ENCODE measurements at regions not wholly inside any gene's neighbourhood (a gene's known extent, or its start where the extent isn't known, plus 50 kb on each side); places are given as distances from the start of the nearest gene placed in this dataset.

GRCh38 chr5:51622161-51622790, 239.0 kb downstream of the ISL1 start:
- H3F3A ChIP-seq (ENCODE audit: low read depth): no peaks in the 10 kb centered on the region
- TF ChIP-seq EZH2phosphoT487 (IDR thresholded peaks at IDR 0.05; ENCODE audit: borderline replicate concordance) (no peak), CTCF (conservative IDR thresholded peaks at IDR 0.05; ENCODE audit: low read length) (no peak)
- H3K4me3 ChIP-seq (ENCODE audit: low read length, poor library complexity, severe bottlenecking): no peak overlapping the region
- no peaks in the 10 kb centered on the region for H4K20me1 ChIP-seq (ENCODE audit: insufficient read depth, low read length, poor library complexity, severe bottlenecking)
- no peaks in the 10 kb centered on the region for H3K4me1 ChIP-seq (ENCODE audit: insufficient read depth, low read length, poor library complexity, severe bottlenecking)
- H3K27me3 ChIP-seq (ENCODE audit: insufficient read depth, low read length, poor library complexity, severe bottlenecking): no peaks in the 10 kb centered on the region
- H3K9me2 ChIP-seq (replicated peaks; ENCODE audit: low read depth, low read length): no peaks in the 10 kb centered on the region
- H3K9ac ChIP-seq (ENCODE audit: low read depth, low read length, poor library complexity, severe bottlenecking): no peak overlapping the region
- no peaks in the 10 kb centered on the region for H3K9me3 ChIP-seq (ENCODE audit: insufficient read depth, low read depth, low read length)
- H3K36me3 ChIP-seq (ENCODE audit: insufficient read depth, low read length): no peaks in the 10 kb centered on the region
- H3K79me2 ChIP-seq (ENCODE audit: insufficient read depth, low read length): no peaks in the 10 kb centered on the region
- no peak overlapping the region for H3K4me2 ChIP-seq (ENCODE audit: low read depth, low read length, poor library complexity, severe bottlenecking)
- no peak overlapping the region for H2AFZ ChIP-seq (ENCODE audit: low read length)

GRCh38 chr5:51625224-51625968, 242.1 kb downstream of the ISL1 start:
- H4K20me1 ChIP-seq (ENCODE audit: insufficient read depth, low read length, poor library complexity, severe bottlenecking): no peaks in the 10 kb centered on the region
- no peaks in the 10 kb centered on the region for H3K27me3 ChIP-seq (ENCODE audit: insufficient read depth, low read length, poor library complexity, severe bottlenecking)
- H3K9me2 ChIP-seq (replicated peaks; ENCODE audit: low read depth, low read length): no peaks in the 10 kb centered on the region
- H3K79me2 ChIP-seq (ENCODE audit: insufficient read depth, low read length): no peaks in the 10 kb centered on the region
- H2AFZ ChIP-seq (ENCODE audit: low read length): no peak overlapping the region
- H3K4me2 ChIP-seq (ENCODE audit: low read depth, low read length, poor library complexity, severe bottlenecking): no peak overlapping the region
- TF ChIP-seq CTCF (conservative IDR thresholded peaks at IDR 0.05; ENCODE audit: low read length) (no peak), EZH2phosphoT487 (IDR thresholded peaks at IDR 0.05; ENCODE audit: borderline replicate concordance) (no peak)
- H3K9ac ChIP-seq (ENCODE audit: low read depth, low read length, poor library complexity, severe bottlenecking): no peak overlapping the region
- H3K4me3 ChIP-seq (ENCODE audit: low read length, poor library complexity, severe bottlenecking): no peak overlapping the region
- no peaks in the 10 kb centered on the region for H3K36me3 ChIP-seq (ENCODE audit: insufficient read depth, low read length)
- H3F3A ChIP-seq (ENCODE audit: low read depth): no peaks in the 10 kb centered on the region
- H3K9me3 ChIP-seq (ENCODE audit: insufficient read depth, low read depth, low read length): no peaks in the 10 kb centered on the region
- H3K4me1 ChIP-seq (ENCODE audit: insufficient read depth, low read length, poor library complexity, severe bottlenecking): no peaks in the 10 kb centered on the region

GRCh38 chr5:51632027-51632426, 248.8 kb downstream of the ISL1 start:
- H3K4me1 ChIP-seq (ENCODE audit: insufficient read depth, low read length, poor library complexity, severe bottlenecking): no peaks in the 10 kb centered on the region
- no peaks in the 10 kb centered on the region for H3F3A ChIP-seq (ENCODE audit: low read depth)
- no peak overlapping the region for H3K9ac ChIP-seq (ENCODE audit: low read depth, low read length, poor library complexity, severe bottlenecking)
- 0 out of 2 replicates have a peak overlapping the region, but pooled peaks have one; percentile 39 for H2AFZ ChIP-seq (ENCODE audit: low read length)
- no peaks in the 10 kb centered on the region for H3K9me2 ChIP-seq (replicated peaks; ENCODE audit: low read depth, low read length)
- no peaks in the 10 kb centered on the region for H3K27me3 ChIP-seq (ENCODE audit: insufficient read depth, low read length, poor library complexity, severe bottlenecking)
- no peaks in the 10 kb centered on the region for H3K79me2 ChIP-seq (ENCODE audit: insufficient read depth, low read length)
- TF ChIP-seq EZH2phosphoT487 (IDR thresholded peaks at IDR 0.05; ENCODE audit: borderline replicate concordance): no peak
- no peak for TF ChIP-seq CTCF (conservative IDR thresholded peaks at IDR 0.05; ENCODE audit: low read length)
- no peaks in the 10 kb centered on the region for H4K20me1 ChIP-seq (ENCODE audit: insufficient read depth, low read length, poor library complexity, severe bottlenecking)
- no peak overlapping the region for H3K4me3 ChIP-seq (ENCODE audit: low read length, poor library complexity, severe bottlenecking)
- no peaks in the 10 kb centered on the region for H3K9me3 ChIP-seq (ENCODE audit: insufficient read depth, low read depth, low read length)
- no peaks in the 10 kb centered on the region for H3K36me3 ChIP-seq (ENCODE audit: insufficient read depth, low read length)
- no peak overlapping the region for H3K4me2 ChIP-seq (ENCODE audit: low read depth, low read length, poor library complexity, severe bottlenecking)

Data from Loucy (cell line).